ENCODE measurements at regions not wholly inside any gene's neighbourhood (a gene's known extent, or its start where the extent isn't known, plus 50 kb on each side); places are given as distances from the start of the nearest gene placed in this dataset.
A peak's percentile ranks its signal among the peaks of the same experiment; 100 is the strongest.

- H3K4me3 Mint-ChIP-seq, result no peak overlapping the region
- DNase-seq (no peak), ATAC-seq (no peak)
- ChIA-PET POLR2A (no interaction called here), CTCF (no interaction called here)
- H3K9me3 Mint-ChIP-seq (ENCODE audit: insufficient read depth), result no peaks in the 10 kb centered on the region
- no peak overlapping the region for H3K27ac Mint-ChIP-seq
- no peaks in the 10 kb centered on the region for H3K36me3 Mint-ChIP-seq (ENCODE audit: low read depth)
- H3K4me1 Mint-ChIP-seq (ENCODE audit: low read depth), result no peaks in the 10 kb centered on the region
- H3K27me3 Mint-ChIP-seq (ENCODE audit: low read depth), result no peaks in the 10 kb centered on the region
These were observed 467.5 kb upstream of the PPP2R3A start for GRCh38 chr3:135497979-135498378.

GRCh38 chr3:135499426-135499825 lies 466.1 kb upstream of the PPP2R3A start:
- CTCF ChIA-PET, result no interaction called here

GRCh38 chr3:135500034-135500433 lies 465.5 kb upstream of the PPP2R3A start:
- Mint-ChIP-seq H3K9me3 (ENCODE audit: insufficient read depth) (no peaks in the 10 kb centered on the region), H3K4me1 (ENCODE audit: low read depth) (no peaks in the 10 kb centered on the region), H3K4me3 (no peak overlapping the region), H3K27ac (no peak overlapping the region), H3K36me3 (ENCODE audit: low read depth) (no peaks in the 10 kb centered on the region), H3K27me3 (ENCODE audit: low read depth) (no peaks in the 10 kb centered on the region)
- POLR2A ChIA-PET, result no interaction called here
- DNase-seq, result no peak
- CTCF ChIA-PET, result no interaction called here
- ATAC-seq, result no peak

More at GRCh38 chr3:135499426-135499825, 466.1 kb upstream of the PPP2R3A start:
- Mint-ChIP-seq H3K27ac (no peak overlapping the region), H3K4me3 (no peak overlapping the region), H3K4me1 (ENCODE audit: low read depth) (no peaks in the 10 kb centered on the region), H3K36me3 (ENCODE audit: low read depth) (no peaks in the 10 kb centered on the region), H3K27me3 (ENCODE audit: low read depth) (no peaks in the 10 kb centered on the region), H3K9me3 (ENCODE audit: insufficient read depth) (no peaks in the 10 kb centered on the region)
- DNase-seq, result no peak
- no peak for ATAC-seq
- POLR2A ChIA-PET, result no interaction called here

- DNase-seq (no peak), ATAC-seq (no peak)
- H3K9me3 Mint-ChIP-seq (ENCODE audit: insufficient read depth), result no peaks in the 10 kb centered on the region
- no peaks in the 10 kb centered on the region for H3K36me3 Mint-ChIP-seq (ENCODE audit: low read depth)
- no peaks in the 10 kb centered on the region for H3K4me1 Mint-ChIP-seq (ENCODE audit: low read depth)
- H3K27ac Mint-ChIP-seq, result no peak overlapping the region
- ChIA-PET CTCF (interaction anchor here (1.2 to 2.0 kb wide), 2 partner anchors 708 to 711 kb away, joined by 3 to 5 read pairs; partner anchors contain the start of gene EPHB1), POLR2A (interaction anchor here (0.6 kb wide), 1 partner anchor 17 kb away, joined by 4 read pairs; no protein-coding TSS in a partner anchor)
- no peak overlapping the region for H3K4me3 Mint-ChIP-seq
- no peaks in the 10 kb centered on the region for H3K27me3 Mint-ChIP-seq (ENCODE audit: low read depth)
These were observed 462.3 kb upstream of the PPP2R3A start for GRCh38 chr3:135503065-135503759.

GRCh38 chr3:135503760-135504686 lies 461.5 kb upstream of the PPP2R3A start:
- H3K4me1 Mint-ChIP-seq (ENCODE audit: low read depth), result no peaks in the 10 kb centered on the region
- no peak overlapping the region for H3K27ac Mint-ChIP-seq
- POLR2A ChIA-PET, result interaction anchor here (0.6 kb wide), 1 partner anchor 17 kb away, joined by 4 read pairs; no protein-coding TSS in a partner anchor
- H3K4me3 Mint-ChIP-seq, result no peak overlapping the region
- H3K36me3 Mint-ChIP-seq (ENCODE audit: low read depth), result no peaks in the 10 kb centered on the region
- DNase-seq (peak; percentile 39), ATAC-seq (peak; percentile 39)
- CTCF ChIA-PET, result interaction anchor here (1.2 to 2.0 kb wide), 3 partner anchors 709 to 712 kb away, joined by 3 to 7 read pairs (median 5); partner anchors contain the start of gene EPHB1
- peaks cover 5% of the 10 kb centered on the region for H3K9me3 Mint-ChIP-seq (ENCODE audit: insufficient read depth)
- no peaks in the 10 kb centered on the region for H3K27me3 Mint-ChIP-seq (ENCODE audit: low read depth)

GRCh38 chr3:135513106-135514059 lies 452.1 kb upstream of the PPP2R3A start:
- H3K9me3 Mint-ChIP-seq (ENCODE audit: insufficient read depth), result peaks cover 9% of the 10 kb centered on the region
- CTCF ChIA-PET, result no interaction called here
- H3K27me3 Mint-ChIP-seq (ENCODE audit: low read depth), result no peaks in the 10 kb centered on the region
- ATAC-seq, result no peak
- H3K4me1 Mint-ChIP-seq (ENCODE audit: low read depth), result no peaks in the 10 kb centered on the region
- POLR2A ChIA-PET, result no interaction called here
- no peak for DNase-seq
- no peak overlapping the region for H3K4me3 Mint-ChIP-seq
- H3K36me3 Mint-ChIP-seq (ENCODE audit: low read depth), result no peaks in the 10 kb centered on the region
- no peak overlapping the region for H3K27ac Mint-ChIP-seq

GRCh38 chr3:135514060-135514448 lies 451.5 kb upstream of the PPP2R3A start:
- ChIA-PET CTCF (no interaction called here), POLR2A (no interaction called here)
- Mint-ChIP-seq H3K4me3 (no peak overlapping the region), H3K4me1 (ENCODE audit: low read depth) (no peaks in the 10 kb centered on the region), H3K9me3 (ENCODE audit: insufficient read depth) (peaks cover 4% of the 10 kb centered on the region), H3K36me3 (ENCODE audit: low read depth) (no peaks in the 10 kb centered on the region), H3K27me3 (ENCODE audit: low read depth) (no peaks in the 10 kb centered on the region), H3K27ac (no peak overlapping the region)
- DNase-seq (no peak), ATAC-seq (no peak)

- DNase-seq, result no peak
- CTCF ChIA-PET, result no interaction called here
- Mint-ChIP-seq H3K9me3 (ENCODE audit: insufficient read depth) (no peaks in the 10 kb centered on the region), H3K36me3 (ENCODE audit: low read depth) (no peaks in the 10 kb centered on the region), H3K27me3 (ENCODE audit: low read depth) (no peaks in the 10 kb centered on the region), H3K4me3 (no peak overlapping the region), H3K27ac (no peak overlapping the region), H3K4me1 (ENCODE audit: low read depth) (no peaks in the 10 kb centered on the region)
- no peak for ATAC-seq
- POLR2A ChIA-PET, result no interaction called here
These were observed 449.4 kb upstream of the PPP2R3A start for GRCh38 chr3:135516143-135516542.

- H3K36me3 Mint-ChIP-seq (ENCODE audit: low read depth), result no peaks in the 10 kb centered on the region
- DNase-seq (no peak), ATAC-seq (no peak)
- H3K4me3 Mint-ChIP-seq, result no peak overlapping the region
- POLR2A ChIA-PET, result no interaction called here
- H3K9me3 Mint-ChIP-seq (ENCODE audit: insufficient read depth), result no peaks in the 10 kb centered on the region
- H3K27me3 Mint-ChIP-seq (ENCODE audit: low read depth), result no peaks in the 10 kb centered on the region
- H3K4me1 Mint-ChIP-seq (ENCODE audit: low read depth), result no peaks in the 10 kb centered on the region
- CTCF ChIA-PET, result no interaction called here
- H3K27ac Mint-ChIP-seq, result no peak overlapping the region
These were observed 437.0 kb upstream of the PPP2R3A start for GRCh38 chr3:135528413-135529015.

- no peak for ATAC-seq
- ChIA-PET CTCF (no interaction called here), POLR2A (no interaction called here)
- no peaks in the 10 kb centered on the region for H3K9me3 Mint-ChIP-seq (ENCODE audit: insufficient read depth)
- H3K4me1 Mint-ChIP-seq (ENCODE audit: low read depth), result no peaks in the 10 kb centered on the region
- H3K27me3 Mint-ChIP-seq (ENCODE audit: low read depth), result no peaks in the 10 kb centered on the region
- H3K4me3 Mint-ChIP-seq, result no peak overlapping the region
- no peaks in the 10 kb centered on the region for H3K36me3 Mint-ChIP-seq (ENCODE audit: low read depth)
- no peak for DNase-seq
- no peak overlapping the region for H3K27ac Mint-ChIP-seq
These were observed 433.5 kb upstream of the PPP2R3A start for GRCh38 chr3:135532021-135532420.

GRCh38 chr3:135538123-135538522 lies 427.4 kb upstream of the PPP2R3A start:
- H3K4me3 Mint-ChIP-seq, result no peak overlapping the region
- no peaks in the 10 kb centered on the region for H3K9me3 Mint-ChIP-seq (ENCODE audit: insufficient read depth)
- no peak for ATAC-seq
- no peaks in the 10 kb centered on the region for H3K27me3 Mint-ChIP-seq (ENCODE audit: low read depth)
- H3K27ac Mint-ChIP-seq, result no peak overlapping the region
- CTCF ChIA-PET, result no interaction called here
- POLR2A ChIA-PET, result no interaction called here
- H3K36me3 Mint-ChIP-seq (ENCODE audit: low read depth), result no peaks in the 10 kb centered on the region
- DNase-seq, result no peak
- H3K4me1 Mint-ChIP-seq (ENCODE audit: low read depth), result no peaks in the 10 kb centered on the region
